H9 (cell line): ENCODE measurements at regions not wholly inside any gene's neighbourhood (a gene's known extent, or its start where the extent isn't known, plus 50 kb on each side); places are given as distances from the start of the nearest gene placed in this dataset.

Source experiments
- DNase-seq: peaks from one replicate; pipeline ENCODE4 v3.0.0-alpha.2; 2017
- H2AFZ ChIP-seq: one replicate; pipeline ENCODE4 v1.6.1; 2013; ENCODE audit warnings: mild to moderate bottlenecking, low read length, control low read depth, moderate library complexity
- H2AK5ac ChIP-seq: 2 replicates; pipeline ENCODE4 v1.6.1; 2013; ENCODE audit warnings: low read length, control low read depth, mixed read lengths; ENCODE audit not compliant: insufficient read length
- H2BK120ac ChIP-seq: one replicate; pipeline ENCODE4 v1.6.1; 2013; ENCODE audit warnings: low read depth, mild to moderate bottlenecking, low read length, control low read depth, inconsistent platforms; ENCODE audit not compliant: poor library complexity, severe bottlenecking
- H2BK12ac ChIP-seq: 2 replicates; pipeline ENCODE4 v1.6.1; 2013; ENCODE audit warnings: low read length, control low read depth, mixed read lengths, low read depth; ENCODE audit not compliant: insufficient read length
- H2BK15ac ChIP-seq: 2 replicates; pipeline ENCODE4 v1.6.1; 2013; ENCODE audit warnings: low read depth, low read length, control low read depth
- H2BK20ac ChIP-seq: one replicate; pipeline ENCODE4 v1.6.1; 2013; ENCODE audit warnings: low read depth, mild to moderate bottlenecking, low read length, control low read depth, inconsistent platforms; ENCODE audit not compliant: poor library complexity, severe bottlenecking
- H2BK5ac ChIP-seq: 2 replicates; pipeline ENCODE4 v1.6.1; 2013; ENCODE audit warnings: low read length, control low read depth, mixed read lengths; ENCODE audit not compliant: insufficient read length
- H3K14ac ChIP-seq: 2 replicates; pipeline ENCODE4 v1.6.1; 2013; ENCODE audit warnings: low read length, control low read depth; ENCODE audit not compliant: insufficient read depth
- H3K18ac ChIP-seq: 2 replicates; pipeline ENCODE4 v1.6.1; 2013; ENCODE audit warnings: low read depth, mild to moderate bottlenecking, mixed read lengths, low read length, control low read depth; ENCODE audit not compliant: insufficient read length
- H3K23ac ChIP-seq: 2 replicates; pipeline ENCODE4 v1.6.1; 2013; ENCODE audit warnings: low read length, control low read depth, mixed read lengths, low read depth; ENCODE audit not compliant: insufficient read length
- H3K23me2 ChIP-seq: 2 replicates; pipeline ENCODE4 v1.6.1; 2013; ENCODE audit warnings: low read depth, mild to moderate bottlenecking, mixed read lengths, low read length, control low read depth; ENCODE audit not compliant: insufficient read length, poor library complexity, severe bottlenecking
- H3K27ac ChIP-seq: 2 replicates; pipeline ENCODE4 v1.5.1; 2013; ENCODE audit warnings: low read length, control low read depth, mixed read lengths, low read depth; ENCODE audit not compliant: insufficient read length
- H3K27me3 ChIP-seq: 2 replicates; pipeline ENCODE4 v1.6.1; 2013; ENCODE audit warnings: low read length, control low read depth, inconsistent platforms; ENCODE audit not compliant: insufficient read depth
- H3K4ac ChIP-seq: 2 replicates; pipeline ENCODE4 v1.6.1; 2013; ENCODE audit warnings: low read depth, mild to moderate bottlenecking, control low read depth, inconsistent platforms, low read length, moderate library complexity
- H3K4me1 ChIP-seq: 2 replicates; pipeline ENCODE4 v1.6.1; 2013; ENCODE audit warnings: low read length, control low read depth, inconsistent platforms; ENCODE audit not compliant: insufficient read depth
- H3K4me2 ChIP-seq: 2 replicates; pipeline ENCODE4 v1.6.1; 2013; ENCODE audit warnings: low read length, control low read depth, mixed read lengths; ENCODE audit not compliant: insufficient read length, insufficient read depth
- H3K56ac ChIP-seq: 2 replicates; pipeline ENCODE4 v1.6.1; 2013; ENCODE audit warnings: low read depth, mild to moderate bottlenecking, mixed read lengths, low read length, control low read depth; ENCODE audit not compliant: insufficient read length
- H3K79me1 ChIP-seq: 2 replicates; pipeline ENCODE4 v1.6.1; 2013; ENCODE audit warnings: low read depth, mild to moderate bottlenecking, moderate library complexity, low read length, control low read depth, inconsistent platforms; ENCODE audit not compliant: insufficient read depth, poor library complexity, severe bottlenecking
- H3K79me2 ChIP-seq: 2 replicates; pipeline ENCODE4 v1.6.1; 2013; ENCODE audit warnings: low read length, control low read depth, inconsistent platforms; ENCODE audit not compliant: insufficient read depth
- H3K9ac ChIP-seq: 2 replicates; pipeline ENCODE4 v1.6.1; 2013; ENCODE audit warnings: low read length, control low read depth, mixed read lengths; ENCODE audit not compliant: insufficient read length; ENCODE audit errors: extremely low read depth
- H3K9me3 ChIP-seq: one replicate; pipeline ENCODE4 v1.6.1; 2013; ENCODE audit warnings: low read depth, low read length, inconsistent platforms; ENCODE audit not compliant: control insufficient read depth
- H3T11ph ChIP-seq: one replicate; pipeline ENCODE4 v1.6.1; 2013; ENCODE audit warnings: mild to moderate bottlenecking, low read length, control low read depth, inconsistent platforms
- H4K20me1 ChIP-seq: one replicate; pipeline ENCODE4 v1.6.1; 2013; ENCODE audit not compliant: control insufficient read depth, insufficient read length, insufficient read depth
- H4K5ac ChIP-seq: 2 replicates; pipeline ENCODE4 v1.6.1; 2013; ENCODE audit warnings: low read depth, mild to moderate bottlenecking, mixed read lengths, low read length, control low read depth; ENCODE audit not compliant: insufficient read length
- H4K8ac ChIP-seq: replicated peaks from 2 replicates; pipeline ENCODE4 v1.6.1; 2013; ENCODE audit warnings: low read length, control low read depth, mixed read lengths, low read depth; ENCODE audit not compliant: insufficient read length
- H4K91ac ChIP-seq: 2 replicates; pipeline ENCODE4 v1.6.1; 2013; ENCODE audit warnings: low read depth, mild to moderate bottlenecking, moderate library complexity, mixed read lengths, low read length, control low read depth; ENCODE audit not compliant: insufficient read length
- H3K27ac Mint-ChIP-seq, 3 experiments: 2 replicates in 2 of 3; 3 replicates in 1 of 3; pipeline ENCODE4 v1.8.0; 2020 to 2021; ENCODE audit warnings: mixed read lengths in 3 of 3, mild to moderate bottlenecking in 1 of 3, moderate library complexity in 1 of 3
- H3K27me3 Mint-ChIP-seq: 2 replicates; pipeline ENCODE4 v1.8.0; 2021; ENCODE audit warnings: low read depth, mild to moderate bottlenecking, moderate library complexity, mixed read lengths
- H3K36me3 Mint-ChIP-seq, 3 experiments: 2 replicates in 2 of 3; 3 replicates in 1 of 3; pipeline ENCODE4 v1.8.0; 2020 to 2021; ENCODE audit warnings: low read depth in 3 of 3, mixed read lengths in 3 of 3; ENCODE audit not compliant: insufficient read depth in 1 of 3
- H3K4me1 Mint-ChIP-seq, 2 experiments: 2 replicates each; pipeline ENCODE4 v1.8.0; 2020; ENCODE audit warnings: mixed read lengths in 2 of 2
- H3K4me3 Mint-ChIP-seq, 2 experiments: 2 replicates in 1 of 2; 3 replicates in 1 of 2; pipeline ENCODE4 v1.8.0; 2020 to 2021; ENCODE audit warnings: mild to moderate bottlenecking in 2 of 2, mixed read lengths in 2 of 2, moderate library complexity in 1 of 2
- H3K9me3 Mint-ChIP-seq, 2 experiments: 2 replicates in 1 of 2; 3 replicates in 1 of 2; pipeline ENCODE4 v1.8.0; 2020; ENCODE audit warnings: mild to moderate bottlenecking in 2 of 2, mixed read lengths in 2 of 2, moderate library complexity in 1 of 2
- WGBS: extraction: QIAGEN DNeasy Blood & Tissue Kit; methylation state at CpG from one replicate; pipeline ENCODE4 v1.1.7; 2013; ENCODE audit warnings: missing lambda C conversion rate, low lambda C conversion rate, mixed read lengths; ENCODE audit not compliant: insufficient read length; ENCODE audit errors: extremely low coverage; 5-methylcytosine and 5-hydroxymethylcytosine counted together
- TF ChIP-seq, protein P1 (sequence below): fragments of 200-600 bp; sonication (generic); conservative IDR thresholded peaks from 3 replicates; pipeline ENCODE4 v1.8.0; 2021; ENCODE audit warnings: antibody characterized with exemption, mild to moderate bottlenecking

DNA sequence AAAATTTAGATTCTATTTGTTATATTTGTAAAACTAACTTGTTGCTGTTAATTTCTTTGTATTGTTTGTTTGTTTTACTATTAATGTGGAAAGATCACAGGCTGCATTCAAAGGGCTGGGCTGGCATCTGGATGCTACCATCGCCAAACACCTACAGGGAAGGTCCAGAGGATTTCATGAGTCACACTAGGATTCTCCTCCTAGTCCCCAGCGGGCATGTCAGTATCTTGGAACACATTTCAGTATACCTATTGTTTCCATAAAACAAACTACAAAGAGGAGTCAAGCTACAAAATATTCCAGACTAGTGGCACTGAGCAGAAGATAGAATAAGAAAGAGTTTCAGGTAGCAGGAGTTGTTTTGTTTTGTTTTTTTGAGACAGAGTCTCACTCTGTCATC lies 55.3 kb downstream of the NOG start:
- Histone ChIP-seq H4K20me1 (no peaks in the 10 kb centered on the region), H3K27ac (no peak overlapping the region), H2AK5ac (no peak overlapping the region), H2BK5ac (no peak overlapping the region), H3K79me2 (no peaks in the 10 kb centered on the region), H4K8ac (no peak overlapping the region), H4K5ac (no peak overlapping the region), H3T11ph (no peak overlapping the region), H3K18ac (no peak overlapping the region), H3K9me3 (no peaks in the 10 kb centered on the region), H2BK15ac (no peak overlapping the region), H3K9ac (no peak overlapping the region), H3K23ac (no peak overlapping the region), H3K79me1 (no peaks in the 10 kb centered on the region), H2BK120ac (no peak overlapping the region), H2BK12ac (no peak overlapping the region), H4K91ac (no peak overlapping the region), H3K27me3 (no peaks in the 10 kb centered on the region), H2BK20ac (no peak overlapping the region), H3K23me2 (no peaks in the 10 kb centered on the region), H3K14ac (no peak overlapping the region), H2AFZ (no peak overlapping the region), H3K56ac (no peak overlapping the region), H3K4ac (no peak overlapping the region), H3K4me1 (no peaks in the 10 kb centered on the region), H3K4me2 (no peak overlapping the region)
- Mint-ChIP-seq H3K4me1 (no peaks in the 10 kb centered on the region; a peak in 1 of 4 replicates), H3K4me3 (no peak overlapping the region), H3K27me3 (peaks cover 2% of the 10 kb centered on the region), H3K9me3 (peaks cover 4 to 5% of the 10 kb centered on the region in 2 experiments), H3K27ac (no peak overlapping the region), H3K36me3 (peaks cover 0 to 2% (median 0%) of the 10 kb centered on the region in 3 experiments; a peak in 1 of 7 replicates)
- DNase-seq = no peak
- no CpG with 5 or more reads among the region's 2 CpGs for WGBS
- TF ChIP-seq, protein P1, sequence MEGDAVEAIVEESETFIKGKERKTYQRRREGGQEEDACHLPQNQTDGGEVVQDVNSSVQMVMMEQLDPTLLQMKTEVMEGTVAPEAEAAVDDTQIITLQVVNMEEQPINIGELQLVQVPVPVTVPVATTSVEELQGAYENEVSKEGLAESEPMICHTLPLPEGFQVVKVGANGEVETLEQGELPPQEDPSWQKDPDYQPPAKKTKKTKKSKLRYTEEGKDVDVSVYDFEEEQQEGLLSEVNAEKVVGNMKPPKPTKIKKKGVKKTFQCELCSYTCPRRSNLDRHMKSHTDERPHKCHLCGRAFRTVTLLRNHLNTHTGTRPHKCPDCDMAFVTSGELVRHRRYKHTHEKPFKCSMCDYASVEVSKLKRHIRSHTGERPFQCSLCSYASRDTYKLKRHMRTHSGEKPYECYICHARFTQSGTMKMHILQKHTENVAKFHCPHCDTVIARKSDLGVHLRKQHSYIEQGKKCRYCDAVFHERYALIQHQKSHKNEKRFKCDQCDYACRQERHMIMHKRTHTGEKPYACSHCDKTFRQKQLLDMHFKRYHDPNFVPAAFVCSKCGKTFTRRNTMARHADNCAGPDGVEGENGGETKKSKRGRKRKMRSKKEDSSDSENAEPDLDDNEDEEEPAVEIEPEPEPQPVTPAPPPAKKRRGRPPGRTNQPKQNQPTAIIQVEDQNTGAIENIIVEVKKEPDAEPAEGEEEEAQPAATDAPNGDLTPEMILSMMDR = no peak
